ENCODE measurements at regions not wholly inside any gene's neighbourhood (a gene's known extent, or its start where the extent isn't known, plus 50 kb on each side); places are given as distances from the start of the nearest gene placed in this dataset.
"Not testable (repeated sequence)": the region's sequence is repeated elsewhere in the genome, so short reads cannot be mapped to it uniquely, and the experiment has no call there.

GRCh38 chr13:66144357-66144756 is 1085.8 kb downstream of the PCDH9 start:
- not testable (repeated sequence) for TF ChIP-seq POLR2A, CTCF (IDR thresholded peaks at IDR 0.05)
